ENCODE measurements at regions not wholly inside any gene's neighbourhood (a gene's known extent, or its start where the extent isn't known, plus 50 kb on each side); places are given as distances from the start of the nearest gene placed in this dataset.
A peak's percentile ranks its signal among the peaks of the same experiment; 100 is the strongest.

GRCh38 chr14:48792376-48793024 lies 793.7 kb downstream of the RPS29 start:
- no peaks in the 10 kb centered on the region for H3K27me3 ChIP-seq (replicated peaks; ENCODE audit: insufficient read depth, low read depth, low read length, poor library complexity)
- no peaks in the 10 kb centered on the region for H3K4me1 ChIP-seq (ENCODE audit: insufficient read depth, low read length, poor library complexity, severe bottlenecking)
- ChIA-PET CTCF (no interaction called here), POLR2A (ENCODE audit: low non-redundant PET) (interaction anchor here (0.6 kb wide), 1 partner anchor 408 kb away, joined by 3 read pairs; no protein-coding TSS in a partner anchor)
- H3K27ac ChIP-seq (ENCODE audit: low read depth, low read length, poor library complexity, severe bottlenecking): no peak overlapping the region
- H3K9me3 ChIP-seq (ENCODE audit: low read depth, low read length, poor library complexity, severe bottlenecking): no peaks in the 10 kb centered on the region
- DNase-seq (ENCODE audit: low spot score): no peak
- BruUV-seq (replicated peaks): no TSS peak
- TF ChIP-seq EZH2 (IDR thresholded peaks at IDR 0.05; ENCODE audit: borderline replicate concordance, low read depth, low read length, poor library complexity, severe bottlenecking): no peak
- TF ChIP-seq, protein P1, sequence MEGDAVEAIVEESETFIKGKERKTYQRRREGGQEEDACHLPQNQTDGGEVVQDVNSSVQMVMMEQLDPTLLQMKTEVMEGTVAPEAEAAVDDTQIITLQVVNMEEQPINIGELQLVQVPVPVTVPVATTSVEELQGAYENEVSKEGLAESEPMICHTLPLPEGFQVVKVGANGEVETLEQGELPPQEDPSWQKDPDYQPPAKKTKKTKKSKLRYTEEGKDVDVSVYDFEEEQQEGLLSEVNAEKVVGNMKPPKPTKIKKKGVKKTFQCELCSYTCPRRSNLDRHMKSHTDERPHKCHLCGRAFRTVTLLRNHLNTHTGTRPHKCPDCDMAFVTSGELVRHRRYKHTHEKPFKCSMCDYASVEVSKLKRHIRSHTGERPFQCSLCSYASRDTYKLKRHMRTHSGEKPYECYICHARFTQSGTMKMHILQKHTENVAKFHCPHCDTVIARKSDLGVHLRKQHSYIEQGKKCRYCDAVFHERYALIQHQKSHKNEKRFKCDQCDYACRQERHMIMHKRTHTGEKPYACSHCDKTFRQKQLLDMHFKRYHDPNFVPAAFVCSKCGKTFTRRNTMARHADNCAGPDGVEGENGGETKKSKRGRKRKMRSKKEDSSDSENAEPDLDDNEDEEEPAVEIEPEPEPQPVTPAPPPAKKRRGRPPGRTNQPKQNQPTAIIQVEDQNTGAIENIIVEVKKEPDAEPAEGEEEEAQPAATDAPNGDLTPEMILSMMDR (conservative IDR thresholded peaks at IDR 0.05; ENCODE audit: low read depth, low read length): no peak
- no peaks in the 10 kb centered on the region for H3K36me3 ChIP-seq (ENCODE audit: insufficient read depth, low read length, poor library complexity, severe bottlenecking)
- H3K4me3 ChIP-seq (ENCODE audit: low read depth, low read length, poor library complexity, severe bottlenecking): no peak overlapping the region
- intact Hi-C loops (cut with micrococcal nuclease; ENCODE audit: unreplicated experiment): no loop called here

GRCh38 chr14:48788771-48789170 lies 797.4 kb downstream of the RPS29 start:
- H3K27me3 ChIP-seq (replicated peaks; ENCODE audit: insufficient read depth, low read depth, low read length, poor library complexity): no peaks in the 10 kb centered on the region
- peaks cover 4% of the 10 kb centered on the region for H3K4me1 ChIP-seq (ENCODE audit: insufficient read depth, low read length, poor library complexity, severe bottlenecking)
- intact Hi-C loops (cut with micrococcal nuclease; ENCODE audit: unreplicated experiment): no loop called here
- POLR2A ChIA-PET (ENCODE audit: low non-redundant PET): no interaction called here
- H3K36me3 ChIP-seq (ENCODE audit: insufficient read depth, low read length, poor library complexity, severe bottlenecking): no peaks in the 10 kb centered on the region
- no TSS peak for BruUV-seq (replicated peaks)
- TF ChIP-seq, protein P1 (conservative IDR thresholded peaks at IDR 0.05; ENCODE audit: low read depth, low read length): no peak
- DNase-seq (ENCODE audit: low spot score): no peak
- H3K27ac ChIP-seq (ENCODE audit: low read depth, low read length, poor library complexity, severe bottlenecking): no peak overlapping the region
- no peaks in the 10 kb centered on the region for H3K9me3 ChIP-seq (ENCODE audit: low read depth, low read length, poor library complexity, severe bottlenecking)
- no peak overlapping the region for H3K4me3 ChIP-seq (ENCODE audit: low read depth, low read length, poor library complexity, severe bottlenecking)
- CTCF ChIA-PET: no interaction called here

DNA sequence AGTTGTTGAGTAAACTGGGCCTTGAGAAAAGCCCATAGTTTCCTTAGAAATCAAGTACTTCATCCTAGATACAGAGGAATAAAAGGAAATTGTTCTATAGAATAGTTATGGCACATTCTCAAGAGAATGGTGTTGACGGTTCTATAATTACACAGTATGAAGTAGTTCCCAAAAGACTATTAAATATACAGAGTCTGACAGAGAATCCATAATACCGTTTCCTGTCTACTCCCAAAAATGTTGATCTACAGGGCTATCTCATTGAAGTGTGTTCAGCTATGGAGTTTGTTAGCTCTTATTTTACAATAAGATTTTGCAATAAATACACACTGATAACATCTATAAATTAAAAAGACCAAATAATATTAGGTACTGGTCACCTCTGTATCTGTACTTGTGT lies 799.7 kb downstream of the RPS29 start:
- no peak overlapping the region for H3K4me3 ChIP-seq (ENCODE audit: low read depth, low read length, poor library complexity, severe bottlenecking)
- ChIA-PET POLR2A (ENCODE audit: low non-redundant PET) (no interaction called here), CTCF (no interaction called here)
- H3K4me1 ChIP-seq (ENCODE audit: insufficient read depth, low read length, poor library complexity, severe bottlenecking): peaks cover 4% of the 10 kb centered on the region
- intact Hi-C loops (cut with micrococcal nuclease; ENCODE audit: unreplicated experiment): no loop called here
- no peaks in the 10 kb centered on the region for H3K36me3 ChIP-seq (ENCODE audit: insufficient read depth, low read length, poor library complexity, severe bottlenecking)
- no peaks in the 10 kb centered on the region for H3K27me3 ChIP-seq (replicated peaks; ENCODE audit: insufficient read depth, low read depth, low read length, poor library complexity)
- H3K27ac ChIP-seq (ENCODE audit: low read depth, low read length, poor library complexity, severe bottlenecking): no peak overlapping the region
- BruUV-seq (replicated peaks): no TSS peak
- no peaks in the 10 kb centered on the region for H3K9me3 ChIP-seq (ENCODE audit: low read depth, low read length, poor library complexity, severe bottlenecking)
- TF ChIP-seq EZH2 (IDR thresholded peaks at IDR 0.05; ENCODE audit: borderline replicate concordance, low read depth, low read length, poor library complexity, severe bottlenecking): no peak
- TF ChIP-seq, protein P1 (conservative IDR thresholded peaks at IDR 0.05; ENCODE audit: low read depth, low read length): no peak
- peak; percentile 57 for DNase-seq (ENCODE audit: low spot score)
